LNCAP (cell line): ENCODE measurements at regions not wholly inside any gene's neighbourhood (a gene's known extent, or its start where the extent isn't known, plus 50 kb on each side); places are given as distances from the start of the nearest gene placed in this dataset.

Experiments
- TF ChIP-seq, protein P1 (sequence below): fragments of 450-650 bp; IDR thresholded peaks from 2 replicates; pipeline ENCODE4 v1.5.1; 2017; ENCODE audit warnings: mild to moderate bottlenecking

DNA sequence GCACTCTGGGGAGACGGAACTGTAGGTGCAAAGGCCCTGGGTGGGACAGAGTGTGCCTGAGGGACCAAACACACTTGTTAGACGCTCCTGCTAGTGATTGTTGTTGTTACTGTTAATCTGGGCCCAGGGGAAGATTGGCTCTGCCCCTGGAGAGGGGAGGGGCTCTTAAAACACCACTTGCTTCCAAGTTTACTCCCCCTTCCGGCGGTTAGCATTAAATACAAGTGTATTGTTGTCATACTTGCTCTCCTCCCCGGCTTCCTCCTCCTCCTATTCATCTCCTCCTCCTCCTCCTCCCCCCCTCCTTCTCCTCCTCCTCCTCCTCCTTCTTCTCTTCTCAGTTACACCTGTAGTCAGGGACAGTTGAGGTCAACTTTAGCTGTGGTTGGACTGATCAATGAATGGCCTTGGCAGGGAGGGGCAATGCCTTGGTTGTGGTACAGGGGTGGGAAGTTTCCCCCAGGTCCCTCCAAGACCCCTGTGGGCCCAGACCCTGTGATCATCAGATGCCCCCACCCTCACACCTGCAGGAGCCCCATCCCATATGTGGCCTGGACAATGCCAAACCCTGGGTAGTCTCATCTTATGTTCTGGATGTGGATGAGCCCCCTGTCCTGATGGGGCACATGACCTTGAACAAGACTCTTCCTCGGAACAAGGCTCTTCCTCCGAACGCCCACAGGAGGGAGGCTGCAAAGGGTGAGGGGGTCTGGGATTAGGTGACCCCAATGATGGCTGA, 217.3 kb downstream of the PTPRU start:
- TF ChIP-seq, protein P1, sequence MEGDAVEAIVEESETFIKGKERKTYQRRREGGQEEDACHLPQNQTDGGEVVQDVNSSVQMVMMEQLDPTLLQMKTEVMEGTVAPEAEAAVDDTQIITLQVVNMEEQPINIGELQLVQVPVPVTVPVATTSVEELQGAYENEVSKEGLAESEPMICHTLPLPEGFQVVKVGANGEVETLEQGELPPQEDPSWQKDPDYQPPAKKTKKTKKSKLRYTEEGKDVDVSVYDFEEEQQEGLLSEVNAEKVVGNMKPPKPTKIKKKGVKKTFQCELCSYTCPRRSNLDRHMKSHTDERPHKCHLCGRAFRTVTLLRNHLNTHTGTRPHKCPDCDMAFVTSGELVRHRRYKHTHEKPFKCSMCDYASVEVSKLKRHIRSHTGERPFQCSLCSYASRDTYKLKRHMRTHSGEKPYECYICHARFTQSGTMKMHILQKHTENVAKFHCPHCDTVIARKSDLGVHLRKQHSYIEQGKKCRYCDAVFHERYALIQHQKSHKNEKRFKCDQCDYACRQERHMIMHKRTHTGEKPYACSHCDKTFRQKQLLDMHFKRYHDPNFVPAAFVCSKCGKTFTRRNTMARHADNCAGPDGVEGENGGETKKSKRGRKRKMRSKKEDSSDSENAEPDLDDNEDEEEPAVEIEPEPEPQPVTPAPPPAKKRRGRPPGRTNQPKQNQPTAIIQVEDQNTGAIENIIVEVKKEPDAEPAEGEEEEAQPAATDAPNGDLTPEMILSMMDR = peak; percentile 48

GRCh38 chr1:29452463-29453230, 216.3 kb downstream of the PTPRU start:
- TF ChIP-seq, protein P1 = no peak

- TF ChIP-seq, protein P1 = no peak
Measured at GRCh38 chr1:29451368-29451892, 215.1 kb downstream of the PTPRU start.

- TF ChIP-seq, protein P1 = no peak
Measured at GRCh38 chr1:29450591-29450990, 214.3 kb downstream of the PTPRU start.

- TF ChIP-seq, protein P1 = no peak
Measured at GRCh38 chr1:29448456-29449235, 212.3 kb downstream of the PTPRU start.

GRCh38 chr1:29447368-29447767, 211.0 kb downstream of the PTPRU start:
- TF ChIP-seq, protein P1 = no peak
